ENCODE measurements at regions not wholly inside any gene's neighbourhood (a gene's known extent, or its start where the extent isn't known, plus 50 kb on each side); places are given as distances from the start of the nearest gene placed in this dataset.
"Not testable (repeated sequence)": the region's sequence is repeated elsewhere in the genome, so short reads cannot be mapped to it uniquely, and the experiment has no call there.

GRCh38 chr9:28134446-28134976 is 561.2 kb upstream of the C9orf72 start:
- no peak for DNase-seq

GRCh38 chr9:28135549-28135948 is 562.3 kb upstream of the C9orf72 start:
- DNase-seq, result no peak

GRCh38 chr9:28136113-28136512 is 562.8 kb upstream of the C9orf72 start:
- no peak for DNase-seq

- not testable (repeated sequence) for DNase-seq
These were observed 574.1 kb upstream of the C9orf72 start for GRCh38 chr9:28147430-28147829.

GRCh38 chr9:28147923-28148597 is 574.8 kb upstream of the C9orf72 start:
- not testable (repeated sequence) for DNase-seq

GRCh38 chr9:28149361-28150050 is 576.2 kb upstream of the C9orf72 start:
- not testable (repeated sequence) for DNase-seq

GRCh38 chr9:28155067-28155466 is 581.8 kb upstream of the C9orf72 start:
- DNase-seq, result no peak

GRCh38 chr9:28155671-28156070 is 582.4 kb upstream of the C9orf72 start:
- no peak for DNase-seq

- no peak for DNase-seq
These were observed 585.2 kb upstream of the C9orf72 start for GRCh38 chr9:28158451-28158850.

GRCh38 chr9:28163619-28164018 is 590.3 kb upstream of the C9orf72 start:
- no peak for DNase-seq

- DNase-seq, result no peak
These were observed 592.9 kb upstream of the C9orf72 start for GRCh38 chr9:28166179-28166578.

GRCh38 chr9:28177142-28177541 is 603.9 kb upstream of the C9orf72 start:
- no peak for DNase-seq

GRCh38 chr9:28177925-28178324 is 604.6 kb upstream of the C9orf72 start:
- DNase-seq, result no peak

GRCh38 chr9:28179893-28180292 is 606.6 kb upstream of the C9orf72 start:
- no peak for DNase-seq

- no peak for DNase-seq
These were observed 617.7 kb upstream of the C9orf72 start for GRCh38 chr9:28190981-28191380.

- DNase-seq, result no peak
These were observed 624.4 kb upstream of the C9orf72 start for GRCh38 chr9:28197653-28198052.

- no peak for DNase-seq
These were observed 629.8 kb upstream of the C9orf72 start for GRCh38 chr9:28203036-28203435.

GRCh38 chr9:28206280-28206679 is 633.0 kb upstream of the C9orf72 start:
- no peak for DNase-seq

GRCh38 chr9:28207657-28208056 is 634.4 kb upstream of the C9orf72 start:
- no peak for DNase-seq

- no peak for DNase-seq
These were observed 635.8 kb upstream of the C9orf72 start for GRCh38 chr9:28209130-28209529.

- no peak for DNase-seq
These were observed 639.7 kb upstream of the C9orf72 start for GRCh38 chr9:28212979-28213378.

- no peak for DNase-seq
These were observed 642.4 kb upstream of the C9orf72 start for GRCh38 chr9:28215536-28216299.

- no peak for DNase-seq
These were observed 659.4 kb upstream of the C9orf72 start for GRCh38 chr9:28232686-28233085.

Data from right forelimb (tissue), 1 donor.